Hepatocyte (in vitro differentiated cells): ENCODE measurements at regions not wholly inside any gene's neighbourhood (a gene's known extent, or its start where the extent isn't known, plus 50 kb on each side); places are given as distances from the start of the nearest gene placed in this dataset.
"Not testable (repeated sequence)": the region's sequence is repeated elsewhere in the genome, so short reads cannot be mapped to it uniquely, and the experiment has no call there.

Source experiments
- DNase-seq: peaks from one replicate; pipeline ENCODE4 v3.0.0-alpha.2; 2016; ENCODE audit warnings: low spot score
- H2AFZ ChIP-seq: fragments of 200-600 bp; sonication (generic); 2 replicates; pipeline ENCODE4 v1.6.0; 2016; ENCODE audit warnings: antibody characterized with exemption, mild to moderate bottlenecking
- H3K27ac ChIP-seq: fragments of 200-600 bp; sonication (generic); 2 replicates; pipeline ENCODE4 v1.5.1; 2016; ENCODE audit warnings: mild to moderate bottlenecking
- H3K27me3 ChIP-seq: fragments of 200-600 bp; sonication (generic); 2 replicates; pipeline ENCODE4 v1.6.1; 2016
- H3K36me3 ChIP-seq: fragments of 200-600 bp; sonication (generic); replicated peaks from 2 replicates; pipeline ENCODE4 v1.5.1; 2016; ENCODE audit warnings: low read depth; ENCODE audit not compliant: insufficient read depth
- H3K4me1 ChIP-seq: fragments of 200-600 bp; sonication (generic); 2 replicates; pipeline ENCODE4 v1.5.1; 2016; ENCODE audit warnings: mild to moderate bottlenecking, moderate library complexity; ENCODE audit not compliant: insufficient read depth
- H3K4me2 ChIP-seq: fragments of 200-600 bp; sonication (generic); 2 replicates; pipeline ENCODE4 v1.6.0; 2016
- H3K4me3 ChIP-seq: fragments of 200-600 bp; sonication (generic); 2 replicates; pipeline ENCODE4 v1.5.1; 2016; ENCODE audit warnings: mild to moderate bottlenecking
- H3K79me2 ChIP-seq: fragments of 200-600 bp; sonication (generic); 2 replicates; pipeline ENCODE4 v1.6.0; 2017; ENCODE audit warnings: mild to moderate bottlenecking
- H3K9me2 ChIP-seq: fragments of 200-600 bp; sonication (generic); replicated peaks from 2 replicates; pipeline ENCODE4 v1.6.0; 2017; ENCODE audit warnings: mild to moderate bottlenecking; ENCODE audit not compliant: insufficient read depth
- H3K9me3 ChIP-seq: fragments of 200-600 bp; sonication (generic); 2 replicates; pipeline ENCODE4 v1.5.1; 2016; ENCODE audit warnings: low read depth, mild to moderate bottlenecking
- H4K20me1 ChIP-seq: fragments of 200-600 bp; sonication (generic); 2 replicates; pipeline ENCODE4 v1.6.0; 2016; ENCODE audit warnings: mild to moderate bottlenecking; ENCODE audit not compliant: insufficient read depth, poor library complexity, severe bottlenecking
- CTCF ChIP-seq: fragments of 200-600 bp; sonication (generic); IDR thresholded peaks from 2 replicates; pipeline ENCODE4 v1.5.1; 2016; ENCODE audit warnings: antibody characterized with exemption, mild to moderate bottlenecking; ENCODE audit not compliant: poor library complexity
- EZH2 ChIP-seq: fragments of 200-600 bp; sonication (generic); IDR thresholded peaks from 2 replicates; pipeline ENCODE4 v1.6.1; 2016; ENCODE audit warnings: antibody characterized with exemption, mild to moderate bottlenecking, borderline replicate concordance
- EZH2phosphoT487 ChIP-seq: fragments of 200-600 bp; sonication (generic); IDR thresholded peaks from one replicate; pipeline ENCODE4 v1.6.1; 2018; ENCODE audit warnings: antibody characterized with exemption, mild to moderate bottlenecking, low read depth, moderate library complexity; ENCODE audit not compliant: unreplicated experiment, severe bottlenecking
- WGBS: methylation state at CpG from one replicate; pipeline ENCODE4 v1.1.6; 2016; ENCODE audit warnings: low lambda C conversion rate; ENCODE audit errors: missing lambda C conversion rate; 5-methylcytosine and 5-hydroxymethylcytosine counted together

- H4K20me1 ChIP-seq: no peaks in the 10 kb centered on the region
- no peaks in the 10 kb centered on the region for H3K27me3 ChIP-seq
- H3K4me2 ChIP-seq: no peak overlapping the region
- H3K9me2 ChIP-seq: no peaks in the 10 kb centered on the region
- TF ChIP-seq EZH2phosphoT487: no peak
- TF ChIP-seq EZH2: no peak
- TF ChIP-seq CTCF: no peak
- H3K36me3 ChIP-seq: no peaks in the 10 kb centered on the region
- H2AFZ ChIP-seq: no peak overlapping the region
- H3K9me3 ChIP-seq: no peaks in the 10 kb centered on the region
- no peak overlapping the region for H3K4me3 ChIP-seq
- DNase-seq: no peak
- WGBS: 81% methylated on average over 15 of the region's 15 CpGs
- H3K79me2 ChIP-seq: no peaks in the 10 kb centered on the region
- H3K27ac ChIP-seq: no peak overlapping the region
- no peaks in the 10 kb centered on the region for H3K4me1 ChIP-seq
These were observed 528.5 kb upstream of the B3GAT1 start for GRCh38 chr11:134940441-134941126.

- no peaks in the 10 kb centered on the region for H3K9me2 ChIP-seq
- no peaks in the 10 kb centered on the region for H3K27me3 ChIP-seq
- DNase-seq: peak; percentile 68
- 41% methylated on average over 6 of the region's 6 CpGs for WGBS
- H4K20me1 ChIP-seq: no peaks in the 10 kb centered on the region
- H3K9me3 ChIP-seq: no peaks in the 10 kb centered on the region
- H3K79me2 ChIP-seq: no peaks in the 10 kb centered on the region
- TF ChIP-seq EZH2: no peak
- TF ChIP-seq CTCF: peak; percentile 49
- H3K4me2 ChIP-seq: no peak overlapping the region
- no peaks in the 10 kb centered on the region for H3K36me3 ChIP-seq
- H3K27ac ChIP-seq: no peak overlapping the region
- H2AFZ ChIP-seq: no peak overlapping the region
- no peak overlapping the region for H3K4me3 ChIP-seq
- H3K4me1 ChIP-seq: no peaks in the 10 kb centered on the region
These were observed 527.9 kb upstream of the B3GAT1 start for GRCh38 chr11:134939905-134940304.

GRCh38 chr11:134939031-134939430 is 527.0 kb upstream of the B3GAT1 start:
- Histone ChIP-seq H3K27ac (no peak overlapping the region), H3K4me3 (no peak overlapping the region), H3K36me3 (no peaks in the 10 kb centered on the region), H2AFZ (no peak overlapping the region), H3K27me3 (no peaks in the 10 kb centered on the region), H3K4me2 (no peak overlapping the region), H3K4me1 (no peaks in the 10 kb centered on the region), H3K79me2 (no peaks in the 10 kb centered on the region), H4K20me1 (no peaks in the 10 kb centered on the region), H3K9me3 (no peaks in the 10 kb centered on the region), H3K9me2 (no peaks in the 10 kb centered on the region)
- 98% methylated on average over 2 of the region's 2 CpGs for WGBS
- TF ChIP-seq CTCF: no peak
- TF ChIP-seq EZH2: no peak
- TF ChIP-seq EZH2phosphoT487: no peak
- no peak for DNase-seq

- no peak for TF ChIP-seq EZH2phosphoT487
- TF ChIP-seq CTCF: no peak
- no peak for TF ChIP-seq EZH2
- no peak for DNase-seq
- 70% methylated on average over 1 of the region's 1 CpG for WGBS
These were observed 526.2 kb upstream of the B3GAT1 start for GRCh38 chr11:134938212-134938611.

GRCh38 chr11:134937193-134937592 is 525.2 kb upstream of the B3GAT1 start:
- WGBS: 76% methylated on average over 2 of the region's 14 CpGs
- DNase-seq, H3K27ac ChIP-seq, H2AFZ ChIP-seq, H4K20me1 ChIP-seq, H3K36me3 ChIP-seq, H3K4me3 ChIP-seq, H3K4me1 ChIP-seq, H3K79me2 ChIP-seq, H3K9me3 ChIP-seq, H3K4me2 ChIP-seq, H3K9me2 ChIP-seq, H3K27me3 ChIP-seq: not testable (repeated sequence)

More at GRCh38 chr11:134938212-134938611, 526.2 kb upstream of the B3GAT1 start:
- Histone ChIP-seq H3K79me2 (no peaks in the 10 kb centered on the region), H3K27ac (no peak overlapping the region), H3K36me3 (no peaks in the 10 kb centered on the region), H3K27me3 (no peaks in the 10 kb centered on the region), H3K4me3 (no peak overlapping the region), H3K4me2 (no peak overlapping the region), H3K9me3 (no peaks in the 10 kb centered on the region), H3K4me1 (no peaks in the 10 kb centered on the region), H2AFZ (no peak overlapping the region), H3K9me2 (no peaks in the 10 kb centered on the region), H4K20me1 (no peaks in the 10 kb centered on the region)
